Activated CD4-positive, alpha-beta T cell treated with anti-CD3 and anti-CD28 coated beads, Interleukin-2, Interleukin-4, amounts not matched to agents 100 ng/mL and 50 ng/mL, durations not matched to agents 16 hours and 8 hours (primary cell): ENCODE measurements at regions not wholly inside any gene's neighbourhood (a gene's known extent, or its start where the extent isn't known, plus 50 kb on each side); places are given as distances from the start of the nearest gene placed in this dataset.

ENCODE experiments used
- DNase-seq: peaks from one replicate; pipeline ENCODE4 v3.0.0-alpha.2; 2020; ENCODE audit warnings: low spot score

DNA sequence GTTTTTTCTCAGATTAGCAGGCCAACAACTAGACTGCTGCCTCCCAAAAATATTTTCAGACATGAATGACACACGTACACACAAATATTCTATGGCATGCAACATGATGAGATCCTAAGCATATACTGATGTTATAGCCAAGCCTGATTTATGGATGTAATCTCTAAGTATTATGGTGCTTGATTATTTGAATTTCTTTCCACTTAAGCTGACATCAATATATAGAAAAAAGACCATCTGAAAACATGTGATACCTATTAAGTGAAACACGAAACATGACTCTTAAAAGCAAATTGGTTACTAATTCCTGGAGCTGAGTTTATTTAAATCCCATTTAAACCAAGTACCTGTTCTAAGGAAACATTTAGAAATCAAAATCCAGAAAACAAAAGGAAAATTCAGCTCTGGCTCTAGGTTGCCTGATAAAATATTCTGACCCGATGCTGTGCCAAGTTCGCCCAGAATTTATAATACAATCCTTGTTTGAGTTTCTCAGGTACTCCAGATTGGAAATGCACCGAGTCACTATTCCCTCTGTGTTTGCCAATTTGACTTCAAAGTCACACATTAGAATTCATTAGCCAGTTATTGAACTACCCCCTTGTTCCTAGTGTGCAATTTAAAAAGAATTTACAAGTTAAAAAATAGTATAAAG is 548.6 kb downstream of the CSNK1G3 start:
- no peak for DNase-seq

DNA sequence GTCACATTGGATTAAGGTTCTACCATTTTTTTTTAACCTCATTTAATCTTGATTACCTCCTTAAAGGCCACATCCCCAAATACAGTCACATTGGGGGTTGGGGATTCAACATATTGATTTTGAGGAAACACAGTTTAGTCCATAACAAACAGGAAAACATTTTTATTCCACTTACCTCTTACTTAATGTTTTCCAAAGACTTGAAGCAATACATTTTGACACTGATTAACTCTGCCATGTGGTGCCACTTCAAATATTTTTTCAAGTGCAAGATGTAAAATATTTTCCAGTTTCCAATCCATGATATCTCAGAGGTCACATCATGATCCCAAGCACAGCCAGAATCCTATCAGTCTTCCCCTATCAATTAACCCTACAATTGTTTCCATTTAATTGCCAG is 548.0 kb downstream of the CSNK1G3 start:
- DNase-seq = no peak

DNA sequence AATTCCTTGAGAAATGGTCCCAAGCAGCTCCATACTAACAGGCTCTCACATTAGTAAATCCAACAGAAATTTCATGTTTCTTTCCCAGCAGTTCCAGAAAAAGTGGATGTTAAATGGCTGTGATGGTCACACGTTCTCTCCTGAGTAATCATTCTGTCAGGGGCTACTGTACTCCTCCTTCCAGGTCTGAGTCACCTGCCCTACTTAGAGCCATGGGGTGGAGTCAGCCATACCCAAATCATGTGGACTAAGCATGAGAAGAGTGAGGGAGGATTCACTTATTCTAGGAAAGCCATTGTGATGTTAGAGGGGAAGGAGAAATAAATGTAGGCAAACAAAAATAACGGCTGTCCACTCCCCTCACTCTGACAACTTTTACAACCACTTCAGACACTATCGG is 547.2 kb downstream of the CSNK1G3 start:
- DNase-seq = no peak

DNA sequence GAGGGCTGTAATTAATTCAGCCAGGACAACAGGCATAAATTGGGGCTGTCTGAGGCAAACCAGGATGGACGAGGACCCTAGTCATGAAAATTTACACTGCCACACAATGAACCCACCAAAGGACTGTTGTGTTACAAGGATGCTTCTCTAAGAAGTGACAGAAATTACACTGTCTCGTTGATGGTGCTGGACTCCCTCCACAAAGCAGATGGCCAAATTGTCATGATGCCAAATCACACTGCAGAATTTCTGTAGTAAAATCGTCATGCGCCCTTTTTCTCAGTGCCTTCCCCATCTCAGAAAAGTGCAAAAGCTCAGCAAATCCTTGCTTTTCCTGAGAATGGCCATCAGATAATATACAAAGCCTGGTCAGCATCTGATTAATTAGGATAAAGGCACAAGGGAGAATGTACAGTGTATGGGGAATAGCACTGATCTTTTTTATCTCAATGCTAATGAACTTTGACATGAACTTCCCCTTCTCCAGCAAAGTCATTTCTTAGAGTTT is 545.8 kb downstream of the CSNK1G3 start:
- no peak for DNase-seq

DNA sequence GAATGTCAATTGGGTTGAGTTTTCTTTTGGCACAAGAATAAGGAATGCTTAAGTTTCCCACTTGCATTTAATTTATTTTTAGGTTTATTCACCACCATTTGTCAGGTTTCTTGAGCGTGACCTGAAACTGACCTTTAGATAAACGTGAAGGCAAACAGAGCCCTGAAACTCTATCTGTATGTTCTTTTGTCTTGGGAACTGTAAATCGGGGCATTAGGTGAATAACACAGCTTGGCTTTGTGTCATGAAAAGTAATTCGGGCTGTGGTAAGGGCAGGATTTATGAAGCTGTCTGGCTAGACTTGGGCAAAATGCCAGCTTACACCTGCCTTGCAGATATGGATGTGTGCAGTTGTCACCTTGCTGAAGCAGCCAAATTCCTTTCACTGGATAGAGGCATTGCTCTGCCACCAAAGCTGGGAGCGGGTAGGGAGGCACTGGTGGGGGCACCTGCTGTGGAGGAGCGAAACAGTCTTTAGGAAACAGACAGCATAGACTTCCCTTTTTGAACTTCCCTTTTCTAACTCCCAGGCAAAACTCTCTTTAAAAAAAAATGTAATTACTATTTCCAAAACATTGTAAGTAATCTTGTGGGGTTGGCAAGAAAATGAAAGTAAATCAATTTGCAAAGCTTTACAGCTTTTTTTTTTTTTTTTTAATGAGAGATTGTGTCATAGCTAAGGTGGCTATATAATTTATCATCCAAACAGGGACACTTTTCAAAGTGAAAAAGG is 545.2 kb downstream of the CSNK1G3 start:
- no peak for DNase-seq

DNA sequence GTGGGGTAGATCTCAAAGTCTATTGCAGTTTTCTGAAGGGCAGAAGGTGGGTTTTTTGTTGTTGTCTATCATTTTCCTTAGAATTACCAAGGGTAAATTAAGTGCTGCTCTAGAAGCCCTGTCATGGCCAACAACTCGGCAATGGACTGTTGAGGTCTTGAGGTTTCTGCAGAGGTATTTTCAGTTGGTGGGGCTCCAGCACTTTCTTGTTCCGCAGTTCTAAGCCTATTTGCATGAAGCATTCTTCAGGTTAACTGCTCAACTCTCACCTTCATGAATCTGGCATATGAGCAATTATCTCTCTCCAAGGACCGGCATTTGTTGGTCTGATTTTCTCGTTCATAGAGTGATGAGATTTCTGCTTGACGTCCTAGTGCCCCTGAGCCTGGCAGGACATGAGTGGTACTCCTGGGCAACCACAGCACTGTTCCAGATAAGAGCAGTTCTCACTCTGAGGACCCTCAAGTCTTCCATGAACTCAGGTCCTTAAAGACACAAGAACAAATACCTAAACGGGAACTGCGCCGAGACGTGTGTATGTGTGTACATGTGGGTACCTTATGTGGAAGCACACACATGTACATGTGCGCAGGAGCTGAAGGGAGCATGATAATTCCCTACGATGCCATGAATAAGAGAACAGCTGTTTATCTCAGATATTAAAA is 544.5 kb downstream of the CSNK1G3 start:
- DNase-seq = no peak

DNA sequence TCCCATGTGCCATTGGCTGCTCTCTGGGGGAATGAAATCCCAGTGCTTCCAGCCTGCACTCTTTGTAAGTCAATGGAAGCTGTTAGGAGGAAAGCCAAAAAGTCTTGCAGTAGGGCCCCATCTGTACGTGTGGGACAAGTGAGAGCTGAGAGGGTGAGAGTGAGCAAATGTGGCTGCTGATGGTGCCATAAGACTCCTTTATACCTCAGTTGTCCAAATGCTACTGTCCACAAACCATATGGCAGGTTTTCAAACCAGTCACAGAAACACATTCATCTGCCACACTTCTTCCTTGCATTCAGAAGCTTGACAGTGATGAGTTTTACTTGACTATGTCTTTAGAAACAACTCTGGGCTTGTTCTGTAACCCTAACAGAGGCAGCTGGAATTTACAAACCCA is 543.8 kb downstream of the CSNK1G3 start:
- no peak for DNase-seq

DNA sequence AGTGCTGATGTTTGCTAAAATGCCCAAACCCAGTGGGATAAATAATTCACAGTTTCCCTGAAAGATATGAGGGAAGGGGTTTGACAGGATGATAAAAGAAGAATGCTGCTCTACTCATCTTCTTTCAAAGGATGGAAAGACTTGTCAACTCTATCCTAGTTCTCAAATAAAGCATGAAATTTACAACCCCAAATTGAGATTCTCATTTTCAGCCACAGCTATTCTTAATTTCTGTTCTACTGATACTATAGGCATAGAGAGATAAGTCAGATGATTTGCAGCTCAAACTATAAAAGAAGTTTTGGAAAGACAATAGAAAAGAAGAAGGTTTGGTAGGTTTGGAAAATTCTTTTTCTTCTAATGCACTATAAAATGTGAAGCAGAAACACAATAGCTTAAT is 542.6 kb downstream of the CSNK1G3 start:
- no peak for DNase-seq

DNA sequence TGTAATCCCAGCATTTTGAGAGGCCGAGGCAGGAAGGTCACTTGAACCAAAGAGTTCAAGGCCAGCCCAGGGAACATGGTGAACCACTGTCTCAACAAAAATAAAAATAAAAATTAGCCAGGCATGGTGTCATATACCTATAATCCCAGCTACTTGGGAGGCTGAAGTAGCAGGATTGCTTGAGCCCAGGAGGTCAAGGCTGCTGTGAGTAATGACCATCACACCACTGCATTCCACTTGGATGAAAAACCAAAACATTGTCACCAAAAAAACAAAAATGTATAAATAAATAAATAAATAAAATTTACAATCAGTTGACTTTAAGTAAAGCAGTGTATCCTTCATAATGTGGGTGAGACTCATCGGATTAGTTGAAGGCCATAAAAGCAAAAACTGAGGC is 541.4 kb downstream of the CSNK1G3 start:
- DNase-seq = no peak

DNA sequence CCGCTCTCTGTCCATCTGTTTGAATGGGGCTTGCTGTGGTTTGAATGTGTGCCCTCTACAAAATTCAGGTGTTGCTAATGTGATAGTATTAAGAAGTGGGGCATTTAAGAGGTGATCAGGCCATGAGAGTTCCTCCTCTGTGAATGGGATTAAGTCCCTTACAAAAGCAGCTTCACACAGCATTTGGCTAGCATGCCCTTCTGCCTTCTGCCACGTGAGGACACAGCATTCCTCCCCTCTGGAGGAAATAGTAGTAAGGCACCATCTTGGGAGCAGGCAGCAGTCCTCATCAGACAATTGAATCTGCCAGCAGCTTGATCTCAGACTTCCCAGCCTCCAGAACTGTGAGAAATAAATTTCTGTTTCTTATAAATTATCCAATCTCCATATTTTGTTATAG is 540.2 kb downstream of the CSNK1G3 start:
- DNase-seq = no peak

DNA sequence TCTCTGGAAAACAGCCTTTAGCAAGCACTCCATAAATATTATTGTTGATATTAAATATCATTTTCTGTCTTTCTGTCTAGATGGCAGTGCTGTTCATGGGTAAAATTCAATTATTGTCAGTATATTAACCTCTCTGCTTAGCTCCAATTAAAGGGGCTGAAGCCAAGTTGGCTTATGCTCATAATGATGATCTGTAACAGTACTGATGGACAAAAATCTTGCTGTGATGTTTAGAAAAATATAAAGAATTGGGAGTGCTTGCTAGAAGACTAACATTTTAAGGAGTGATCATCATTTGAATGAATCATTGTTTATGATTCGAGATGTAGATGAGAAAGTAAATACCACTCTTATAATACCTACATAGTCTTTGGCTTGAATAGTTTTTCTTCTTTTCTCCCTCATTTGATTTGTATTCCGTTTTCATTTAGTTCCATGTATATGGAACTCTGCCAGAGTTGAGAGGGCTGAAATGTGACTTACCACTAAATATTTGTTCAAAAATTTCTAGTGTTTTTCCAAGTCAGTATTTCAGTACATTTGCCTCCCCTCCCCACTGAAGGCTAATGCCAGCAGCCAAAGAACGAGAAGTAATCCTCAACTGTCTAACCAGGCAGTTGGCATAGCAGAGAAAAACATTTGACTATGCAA is 538.3 kb downstream of the CSNK1G3 start:
- DNase-seq = no peak

DNA sequence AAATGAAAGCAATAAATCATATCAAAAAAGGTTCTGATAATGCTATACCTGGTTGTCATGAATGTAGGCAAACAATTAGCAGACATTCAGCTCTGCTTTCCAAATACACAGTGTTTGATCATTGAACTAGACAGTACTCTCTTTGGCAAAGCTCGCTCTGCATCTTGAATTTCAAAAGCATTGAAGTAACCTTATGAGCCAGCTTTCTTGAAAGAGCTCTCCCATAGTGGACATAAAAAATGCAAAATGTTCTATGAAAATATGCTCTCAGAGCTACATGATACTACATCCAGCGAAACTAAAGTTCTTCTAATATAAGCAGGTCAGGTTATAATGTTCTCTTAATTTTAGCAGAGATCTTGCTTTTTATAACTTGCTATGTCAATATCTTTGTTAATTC is 533.4 kb downstream of the CSNK1G3 start:
- DNase-seq = no peak

DNA sequence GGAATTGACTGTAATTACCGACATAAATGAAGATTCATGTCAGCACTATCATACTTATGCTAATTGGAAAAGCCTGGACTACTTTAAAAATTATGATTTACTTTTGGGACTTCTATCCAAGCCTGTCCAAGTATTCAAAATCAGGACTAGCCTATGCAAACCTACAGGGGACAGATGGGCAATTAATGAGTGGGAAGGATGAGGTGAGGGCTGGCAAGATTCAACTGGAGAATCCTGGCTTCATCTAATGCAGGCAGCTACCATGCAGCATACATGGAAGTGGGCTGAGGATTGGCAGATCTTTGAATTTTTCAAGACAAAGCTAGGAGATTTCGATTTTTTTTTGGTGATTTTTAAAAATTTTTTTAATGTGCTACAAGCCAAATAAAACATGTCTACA is 532.6 kb downstream of the CSNK1G3 start:
- DNase-seq = no peak

DNA sequence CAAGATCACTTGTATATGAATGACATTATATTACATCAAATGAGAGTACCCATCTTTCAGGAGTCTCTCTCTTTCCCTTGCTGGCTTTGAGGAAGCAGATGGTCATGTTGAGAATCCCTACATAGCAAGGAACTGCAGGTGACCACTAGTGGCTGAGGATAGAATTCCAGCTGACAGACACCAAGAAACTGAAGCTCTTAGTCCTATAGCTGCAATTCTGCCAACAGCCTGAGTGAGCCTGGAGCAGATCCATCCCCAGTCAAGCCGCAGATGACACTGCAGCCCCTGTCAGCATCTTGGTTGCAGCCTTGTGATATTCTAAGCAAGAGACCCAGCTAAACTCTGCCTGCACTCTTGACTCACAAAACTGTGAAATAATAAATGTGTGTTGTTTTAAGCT is 531.5 kb downstream of the CSNK1G3 start:
- DNase-seq = no peak

DNA sequence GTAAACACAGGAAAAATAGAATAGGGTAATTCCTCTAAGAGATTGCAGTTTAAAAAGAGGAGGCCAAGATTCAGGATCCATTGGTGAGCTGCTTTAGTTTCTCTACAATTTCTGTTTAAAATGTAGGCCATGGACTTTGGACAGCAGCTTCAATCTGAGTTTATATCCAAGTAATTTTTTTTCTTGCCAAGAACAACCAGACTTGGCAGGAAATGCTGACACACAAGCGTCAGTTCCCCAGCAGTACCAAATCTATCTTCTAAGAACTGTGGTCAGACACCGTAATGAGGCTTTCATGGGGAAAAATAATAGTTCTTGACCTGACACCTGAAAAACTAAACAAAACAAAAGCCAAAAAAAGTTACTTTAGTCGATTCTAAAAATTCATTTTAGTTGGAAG is 528.8 kb downstream of the CSNK1G3 start:
- no peak for DNase-seq

DNA sequence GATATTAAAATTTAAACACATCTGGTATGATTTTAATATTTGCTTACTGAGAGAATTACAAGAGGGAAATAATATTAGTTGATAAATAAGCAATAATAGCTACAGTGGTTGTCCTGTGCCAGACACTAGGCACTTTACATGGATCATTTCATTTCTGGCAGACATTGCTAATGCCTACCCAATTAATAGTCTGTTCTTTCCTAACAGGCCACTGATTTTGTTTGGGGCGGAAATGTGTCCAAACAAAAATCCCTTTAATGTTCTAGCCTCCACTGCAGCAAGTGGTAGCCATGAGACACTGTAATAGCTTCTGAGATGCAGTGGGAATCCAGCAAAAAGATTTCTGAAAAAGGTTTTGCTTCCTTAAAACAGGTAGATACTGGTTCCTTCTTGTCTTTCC is 527.4 kb downstream of the CSNK1G3 start:
- DNase-seq = no peak

DNA sequence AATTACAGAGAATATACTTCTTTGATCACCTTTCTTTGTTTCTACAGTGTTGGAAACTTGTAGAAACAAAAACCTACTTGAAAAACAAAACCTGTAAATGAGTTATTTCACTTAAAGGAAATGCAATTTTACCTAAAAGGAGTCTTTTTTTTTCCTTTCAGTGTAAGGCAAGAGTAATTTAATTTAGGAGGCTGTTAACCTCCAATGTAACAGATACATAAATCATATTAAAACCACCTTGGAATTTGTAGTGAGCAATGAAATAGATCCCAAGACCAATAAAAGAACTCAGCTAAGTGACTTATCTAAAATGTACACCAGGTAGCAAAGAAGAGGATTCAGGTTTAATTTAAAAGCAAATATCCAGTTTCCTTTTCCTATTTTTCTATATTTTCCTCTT is 524.8 kb downstream of the CSNK1G3 start:
- DNase-seq = no peak

DNA sequence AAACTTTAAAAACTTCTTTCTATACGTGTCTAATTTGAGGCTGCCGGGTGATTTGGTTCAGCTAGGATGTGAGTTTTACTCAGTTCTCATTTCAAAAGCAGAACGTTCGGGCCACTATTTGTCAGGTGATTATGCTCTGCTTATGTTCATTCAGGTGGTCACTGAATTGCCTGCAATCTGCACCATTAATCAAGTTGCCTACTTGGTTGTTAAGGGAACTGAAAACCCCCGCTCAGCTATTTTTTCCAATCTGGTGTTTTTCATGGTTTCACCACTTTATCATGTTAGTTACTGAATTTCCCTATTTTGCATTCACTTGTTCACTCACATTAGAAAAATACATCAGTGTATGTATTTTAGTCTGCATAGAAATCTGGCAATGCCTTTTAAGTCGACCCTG is 523.0 kb downstream of the CSNK1G3 start:
- DNase-seq = no peak

DNA sequence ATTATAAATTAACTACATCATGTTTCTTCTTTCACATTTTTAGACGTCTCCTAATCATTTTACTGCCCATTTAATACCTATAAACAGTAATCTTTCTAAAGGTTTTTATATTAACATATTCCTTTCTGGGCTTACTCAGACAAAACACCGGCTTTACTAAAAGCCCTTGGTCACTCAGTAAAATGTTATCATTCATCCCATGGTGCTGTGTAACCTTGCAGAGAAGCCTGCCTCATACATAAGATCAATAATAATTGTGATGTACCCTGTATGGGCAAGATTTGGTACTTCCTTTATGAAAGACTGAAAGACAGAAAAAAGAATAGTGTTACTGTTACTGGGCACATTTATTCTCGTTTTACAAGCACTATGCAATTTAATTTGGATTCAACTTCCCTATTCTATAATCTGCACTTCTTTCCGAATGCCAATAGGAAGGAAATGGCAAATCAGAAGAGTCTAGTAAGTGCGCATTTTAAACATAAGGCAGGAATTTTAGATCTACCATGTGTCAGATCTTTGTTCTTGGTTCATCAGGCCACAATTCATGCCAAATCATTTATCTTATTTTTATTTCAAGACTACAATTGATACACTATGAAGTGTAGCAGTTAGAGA is 522.2 kb downstream of the CSNK1G3 start:
- no peak for DNase-seq

DNA sequence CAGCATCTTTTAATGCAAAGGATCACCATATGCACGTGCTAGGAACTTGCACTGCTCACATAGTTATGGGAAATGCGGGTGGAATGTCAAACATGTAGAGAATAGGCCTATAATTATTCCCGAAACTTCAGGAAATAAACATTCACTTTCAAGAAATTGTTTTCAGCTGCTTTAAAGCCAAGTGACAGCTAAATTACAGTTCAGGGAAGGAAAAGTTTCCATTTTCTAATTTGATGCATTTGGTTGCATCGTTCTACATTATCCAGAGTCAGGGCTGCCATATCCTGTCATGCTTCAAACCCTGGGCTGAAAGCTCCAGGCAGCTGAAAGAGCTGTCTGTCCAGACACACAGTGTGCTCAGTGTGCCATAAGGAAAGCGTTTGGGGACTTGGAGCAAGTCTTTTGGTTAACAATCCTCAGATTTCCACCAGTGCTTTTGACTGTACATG is 518.1 kb downstream of the CSNK1G3 start:
- no peak for DNase-seq

DNA sequence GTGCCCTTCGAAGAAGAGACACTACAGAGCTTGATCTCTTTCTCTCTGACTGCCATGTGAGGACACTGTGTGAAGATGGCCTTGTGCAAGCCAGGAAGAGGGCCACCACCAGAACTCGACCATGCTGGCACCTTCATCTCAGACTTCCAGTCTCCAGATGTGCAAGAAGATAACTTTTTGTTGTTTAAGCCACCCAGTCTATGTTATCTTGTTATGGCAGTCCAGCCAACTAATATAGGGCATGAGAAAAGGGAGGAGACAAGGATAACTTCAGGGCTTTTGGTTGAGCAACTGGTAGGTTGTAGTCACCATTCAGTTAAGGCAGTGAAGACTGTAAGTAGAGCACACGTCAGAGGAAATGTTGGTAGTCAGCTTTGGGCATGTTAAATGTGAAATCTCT is 515.5 kb downstream of the CSNK1G3 start:
- DNase-seq = no peak

DNA sequence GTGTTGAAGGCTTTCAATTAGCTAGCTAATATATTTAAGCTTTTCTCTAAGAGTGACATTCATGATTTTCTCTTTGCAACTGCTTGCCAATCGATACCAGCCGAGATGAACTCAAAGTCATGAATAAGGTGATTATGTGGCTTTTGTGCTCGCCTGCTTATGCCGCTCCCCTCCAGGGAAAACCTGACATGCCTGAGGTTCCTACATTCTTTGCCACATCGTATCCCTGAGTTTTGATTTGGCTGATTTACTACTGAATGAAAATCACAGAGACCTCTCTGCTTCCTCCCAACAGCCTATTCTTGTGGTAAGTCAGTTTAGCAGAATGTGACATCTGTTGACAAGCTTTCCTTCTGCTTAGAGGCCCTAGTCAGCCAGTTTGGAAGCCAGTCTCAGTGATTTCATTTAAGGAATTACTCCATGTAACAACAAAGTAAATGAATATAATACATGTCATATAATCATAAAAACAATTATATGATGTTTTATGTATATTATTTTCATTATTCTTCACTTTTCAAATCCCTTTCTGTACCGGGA is 513.4 kb downstream of the CSNK1G3 start:
- no peak for DNase-seq
